DOHH2 (cell line): ENCODE measurements at regions not wholly inside any gene's neighbourhood (a gene's known extent, or its start where the extent isn't known, plus 50 kb on each side); places are given as distances from the start of the nearest gene placed in this dataset.
"Not testable (repeated sequence)": the region's sequence is repeated elsewhere in the genome, so short reads cannot be mapped to it uniquely, and the experiment has no call there.

ENCODE experiments used
- H3F3A ChIP-seq: fragments of 200-600 bp; sonication (generic), shearing (Covaris generic); 2 replicates; pipeline ENCODE4 v1.6.0; 2016; ENCODE audit warnings: antibody characterized with exemption, mild to moderate bottlenecking; ENCODE audit not compliant: control insufficient read depth, insufficient read depth
- H3K27ac ChIP-seq: fragments of 200-600 bp; sonication (generic); 2 replicates; pipeline ENCODE4 v1.5.1; 2014; ENCODE audit warnings: low read depth, mild to moderate bottlenecking, low read length, moderate library complexity
- H3K27me3 ChIP-seq: fragments of 200-600 bp; sonication (generic); 2 replicates; pipeline ENCODE4 v1.6.1; 2014; ENCODE audit warnings: mild to moderate bottlenecking, low read length, mixed read lengths; ENCODE audit not compliant: control insufficient read depth
- H3K36me3 ChIP-seq: fragments of 200-600 bp; sonication (generic); 2 replicates; pipeline ENCODE4 v1.6.1; 2014; ENCODE audit warnings: mild to moderate bottlenecking, low read length, moderate library complexity, mixed read lengths; ENCODE audit not compliant: control insufficient read depth
- H3K4me1 ChIP-seq: fragments of 200-600 bp; sonication (generic); 2 replicates; pipeline ENCODE4 v1.6.1; 2014; ENCODE audit warnings: mild to moderate bottlenecking, low read length, mixed read lengths; ENCODE audit not compliant: control insufficient read depth
- H3K4me2 ChIP-seq: fragments of 200-600 bp; sonication (generic); 2 replicates; pipeline ENCODE4 v1.6.0; 2014; ENCODE audit warnings: mild to moderate bottlenecking, low read length, moderate library complexity
- H3K4me3 ChIP-seq: fragments of 200-600 bp; sonication (generic); 2 replicates; pipeline ENCODE4 v1.5.1; 2014; ENCODE audit warnings: mild to moderate bottlenecking, low read length, mixed read lengths
- H3K79me2 ChIP-seq: fragments of 200-600 bp; sonication (generic); 2 replicates; pipeline ENCODE4 v1.6.1; 2014; ENCODE audit warnings: mild to moderate bottlenecking, low read length, mixed read lengths; ENCODE audit not compliant: control insufficient read depth
- H3K9me2 ChIP-seq: fragments of 200-600 bp; sonication (generic); replicated peaks from 2 replicates; pipeline ENCODE4 v1.6.1; 2014; ENCODE audit warnings: mild to moderate bottlenecking, low read length, mixed read lengths; ENCODE audit not compliant: control insufficient read depth
- H3K9me3 ChIP-seq: fragments of 200-600 bp; sonication (generic); 2 replicates; pipeline ENCODE4 v1.6.1; 2014; ENCODE audit warnings: antibody characterized with exemption, low read length, mixed read lengths; ENCODE audit not compliant: control insufficient read depth, insufficient read depth
- H4K20me1 ChIP-seq: fragments of 200-600 bp; sonication (generic); 2 replicates; pipeline ENCODE4 v1.6.0; 2014; ENCODE audit warnings: low read depth, mild to moderate bottlenecking, antibody characterized with exemption, low read length, moderate library complexity; ENCODE audit not compliant: control insufficient read depth, insufficient read depth
- EZH2phosphoT487 ChIP-seq: fragments of 200-600 bp; sonication (generic); IDR thresholded peaks from 2 replicates; pipeline ENCODE4 v1.6.1; 2017; ENCODE audit warnings: borderline replicate concordance, mild to moderate bottlenecking, antibody characterized with exemption, low read length, moderate library complexity, mixed read lengths
- TF ChIP-seq, protein P1 (sequence below): fragments of 200-600 bp; sonication (generic); IDR thresholded peaks from one replicate; pipeline ENCODE4 v1.5.1; 2014; ENCODE audit warnings: antibody characterized with exemption, mild to moderate bottlenecking, low read depth, low read length; ENCODE audit not compliant: poor library complexity, severe bottlenecking

DNA sequence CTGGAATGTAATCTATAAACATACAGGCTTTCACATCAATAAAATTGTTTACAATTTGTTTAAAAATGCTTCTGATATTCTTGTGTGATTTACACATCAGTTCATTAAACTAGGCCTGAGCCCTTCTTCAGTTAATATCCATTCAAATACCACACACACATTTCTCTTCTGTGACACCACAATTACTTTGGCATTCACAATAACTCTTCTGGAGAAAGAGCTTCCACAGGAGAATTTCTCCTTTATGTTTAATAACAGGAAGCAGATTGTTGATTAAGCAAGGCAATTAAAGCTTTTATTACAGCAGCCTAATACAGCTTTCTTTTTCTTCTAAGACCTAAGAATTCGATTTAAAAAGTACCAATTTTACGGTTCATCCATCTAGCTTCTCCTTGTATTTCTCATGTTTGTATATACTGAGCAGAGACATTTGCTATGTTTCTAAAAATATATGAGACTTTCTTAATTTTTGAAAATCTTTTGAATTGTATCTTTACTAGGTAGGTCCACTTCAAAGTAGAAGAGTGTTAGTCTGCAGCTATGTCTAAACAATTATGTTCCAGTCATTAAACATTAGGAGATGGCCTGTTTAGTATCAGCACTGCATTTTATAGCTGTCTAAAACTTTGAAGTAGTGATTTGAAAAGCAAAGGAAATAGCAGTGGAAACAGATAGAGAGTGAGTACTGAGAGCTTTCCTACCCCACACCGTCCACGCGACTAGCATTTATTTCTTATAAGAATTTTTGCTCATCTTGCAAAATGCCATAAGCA, 511.1 kb upstream of the UBE2E2 start:
- H3K27ac ChIP-seq: no peak overlapping the region
- H3K79me2 ChIP-seq: no peaks in the 10 kb centered on the region
- no peaks in the 10 kb centered on the region for H4K20me1 ChIP-seq
- H3F3A ChIP-seq: no peaks in the 10 kb centered on the region
- TF ChIP-seq, protein P1, sequence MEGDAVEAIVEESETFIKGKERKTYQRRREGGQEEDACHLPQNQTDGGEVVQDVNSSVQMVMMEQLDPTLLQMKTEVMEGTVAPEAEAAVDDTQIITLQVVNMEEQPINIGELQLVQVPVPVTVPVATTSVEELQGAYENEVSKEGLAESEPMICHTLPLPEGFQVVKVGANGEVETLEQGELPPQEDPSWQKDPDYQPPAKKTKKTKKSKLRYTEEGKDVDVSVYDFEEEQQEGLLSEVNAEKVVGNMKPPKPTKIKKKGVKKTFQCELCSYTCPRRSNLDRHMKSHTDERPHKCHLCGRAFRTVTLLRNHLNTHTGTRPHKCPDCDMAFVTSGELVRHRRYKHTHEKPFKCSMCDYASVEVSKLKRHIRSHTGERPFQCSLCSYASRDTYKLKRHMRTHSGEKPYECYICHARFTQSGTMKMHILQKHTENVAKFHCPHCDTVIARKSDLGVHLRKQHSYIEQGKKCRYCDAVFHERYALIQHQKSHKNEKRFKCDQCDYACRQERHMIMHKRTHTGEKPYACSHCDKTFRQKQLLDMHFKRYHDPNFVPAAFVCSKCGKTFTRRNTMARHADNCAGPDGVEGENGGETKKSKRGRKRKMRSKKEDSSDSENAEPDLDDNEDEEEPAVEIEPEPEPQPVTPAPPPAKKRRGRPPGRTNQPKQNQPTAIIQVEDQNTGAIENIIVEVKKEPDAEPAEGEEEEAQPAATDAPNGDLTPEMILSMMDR: no peak
- no peak for TF ChIP-seq EZH2phosphoT487
- H3K4me2 ChIP-seq: no peak overlapping the region
- H3K4me3 ChIP-seq: no peak overlapping the region
- H3K36me3 ChIP-seq: no peaks in the 10 kb centered on the region
- H3K27me3 ChIP-seq: no peaks in the 10 kb centered on the region
- no peaks in the 10 kb centered on the region for H3K4me1 ChIP-seq
- no peaks in the 10 kb centered on the region for H3K9me2 ChIP-seq
- H3K9me3 ChIP-seq: no peaks in the 10 kb centered on the region

DNA sequence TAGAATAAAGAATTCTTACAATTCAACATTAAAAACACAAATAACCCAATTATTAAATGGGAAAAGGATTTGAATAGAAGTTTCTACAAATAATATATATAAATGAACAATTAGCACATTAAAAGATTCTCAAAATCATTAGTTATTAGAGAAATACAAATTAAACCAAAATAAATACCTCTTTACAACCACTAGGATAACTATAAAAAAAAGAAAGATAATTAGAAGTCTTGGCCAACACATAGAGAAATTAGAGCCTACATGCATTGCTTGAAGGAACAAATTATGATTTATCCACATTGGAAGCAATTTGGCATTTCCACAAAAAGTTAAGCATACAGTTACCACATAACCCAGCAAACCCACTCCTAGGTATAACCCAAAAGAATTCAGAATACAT, 502.3 kb upstream of the UBE2E2 start:
- Histone ChIP-seq H3K27me3 (no peaks in the 10 kb centered on the region), H3K9me2 (no peaks in the 10 kb centered on the region), H3K36me3 (no peaks in the 10 kb centered on the region), H3K4me2 (no peak overlapping the region), H3K9me3 (no peaks in the 10 kb centered on the region), H3K4me3 (no peak overlapping the region), H3K4me1 (no peaks in the 10 kb centered on the region), H4K20me1 (no peaks in the 10 kb centered on the region), H3K27ac (no peak overlapping the region), H3K79me2 (no peaks in the 10 kb centered on the region), H3F3A (no peaks in the 10 kb centered on the region)
- TF ChIP-seq, protein P1: no peak
- no peak for TF ChIP-seq EZH2phosphoT487

DNA sequence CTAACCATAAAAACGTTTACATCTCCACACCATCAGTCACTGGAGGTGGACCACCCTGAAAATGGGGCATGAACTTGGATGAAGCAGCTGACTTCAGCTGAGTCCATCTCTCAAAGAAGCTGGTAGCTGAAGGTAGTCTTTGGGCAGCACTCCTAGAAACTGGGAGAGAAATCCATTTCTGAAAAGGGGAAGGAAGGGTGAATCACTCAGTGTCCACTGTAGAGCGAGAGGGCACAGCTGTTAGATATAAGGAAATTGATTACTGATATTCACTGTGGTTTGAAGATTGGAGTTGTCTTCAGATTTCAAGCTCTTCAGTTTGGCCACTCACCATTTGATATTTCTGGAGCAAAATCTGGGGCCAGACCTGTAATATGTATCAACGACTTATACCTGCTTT, 499.0 kb upstream of the UBE2E2 start:
- no peak overlapping the region for H3K4me2 ChIP-seq

DNA sequence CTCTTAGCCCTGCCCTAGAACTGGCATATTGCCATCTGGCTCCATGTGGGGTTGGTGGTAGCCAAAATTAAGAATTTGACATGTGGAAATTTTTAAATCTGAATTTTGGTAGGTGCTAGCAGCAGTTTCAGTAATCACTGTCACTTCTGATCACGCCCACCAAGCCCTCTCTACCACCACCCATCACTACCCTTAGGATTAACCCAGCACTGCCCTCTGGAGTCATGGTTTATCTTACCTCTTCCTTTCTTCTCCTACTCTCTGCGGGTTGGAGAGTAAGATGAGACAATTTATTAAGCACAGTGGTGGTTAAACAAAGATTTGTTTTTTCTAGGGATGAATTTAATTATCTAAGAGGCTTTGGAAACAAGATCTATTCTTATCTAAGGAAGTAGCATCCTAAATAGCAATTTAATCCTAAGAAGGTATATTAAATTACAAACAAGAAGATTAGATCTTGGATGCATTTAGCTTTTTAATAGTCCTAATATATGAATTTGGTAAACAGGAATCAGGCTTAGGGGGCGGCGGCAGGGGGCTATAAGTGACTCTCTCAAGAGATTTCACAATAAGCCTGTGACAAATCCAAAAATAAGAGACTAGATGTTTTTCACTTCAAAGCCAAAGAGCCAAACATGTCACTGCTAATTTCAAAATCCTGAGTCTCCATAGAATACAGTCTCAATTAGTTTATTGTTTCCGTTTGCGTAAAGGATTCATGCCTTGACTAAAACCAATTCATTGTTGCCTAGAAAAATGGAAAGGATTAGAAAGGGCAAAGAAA, 498.4 kb upstream of the UBE2E2 start:
- H3K4me1 ChIP-seq: no peaks in the 10 kb centered on the region
- no peaks in the 10 kb centered on the region for H3K36me3 ChIP-seq
- TF ChIP-seq EZH2phosphoT487: no peak
- TF ChIP-seq, protein P1: no peak
- H4K20me1 ChIP-seq: no peaks in the 10 kb centered on the region
- no peak overlapping the region for H3K4me3 ChIP-seq
- H3F3A ChIP-seq: no peaks in the 10 kb centered on the region
- H3K27me3 ChIP-seq: no peaks in the 10 kb centered on the region
- no peaks in the 10 kb centered on the region for H3K9me2 ChIP-seq
- H3K79me2 ChIP-seq: no peaks in the 10 kb centered on the region
- no peak overlapping the region for H3K27ac ChIP-seq
- no peak overlapping the region for H3K4me2 ChIP-seq
- H3K9me3 ChIP-seq: no peaks in the 10 kb centered on the region

More for the DNA sequence above, 499.0 kb upstream of the UBE2E2 start:
- Histone ChIP-seq H3F3A (no peaks in the 10 kb centered on the region), H3K9me2 (no peaks in the 10 kb centered on the region), H3K79me2 (no peaks in the 10 kb centered on the region), H4K20me1 (no peaks in the 10 kb centered on the region), H3K4me1 (no peaks in the 10 kb centered on the region), H3K27ac (no peak overlapping the region), H3K4me3 (no peak overlapping the region), H3K27me3 (no peaks in the 10 kb centered on the region), H3K9me3 (no peaks in the 10 kb centered on the region), H3K36me3 (no peaks in the 10 kb centered on the region)
- TF ChIP-seq EZH2phosphoT487: no peak

DNA sequence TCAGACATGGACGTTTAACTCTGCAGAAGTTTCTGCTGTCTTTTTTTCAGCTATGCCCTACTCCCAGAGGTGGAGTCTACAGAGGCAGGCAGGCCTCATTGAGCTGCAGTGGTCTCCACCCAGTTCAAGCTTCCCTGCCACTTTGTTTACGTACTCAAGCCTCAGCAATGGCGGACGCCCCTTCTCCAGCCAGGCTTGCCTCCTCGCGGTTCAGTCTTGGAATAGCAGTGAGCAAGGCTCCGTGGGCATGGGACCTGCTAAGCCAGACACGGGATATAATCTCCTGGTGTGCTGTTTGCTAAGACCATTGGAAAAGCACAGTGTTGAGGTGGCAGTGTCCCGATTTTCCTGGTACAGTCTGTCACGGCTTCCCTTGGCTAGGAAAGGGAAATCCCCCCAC, 496.2 kb upstream of the UBE2E2 start:
- not testable (repeated sequence) for H3K4me2 ChIP-seq, H4K20me1 ChIP-seq, H3F3A ChIP-seq, H3K36me3 ChIP-seq, H3K9me3 ChIP-seq, H3K27ac ChIP-seq, H3K27me3 ChIP-seq, H3K4me3 ChIP-seq, H3K79me2 ChIP-seq, H3K9me2 ChIP-seq, H3K4me1 ChIP-seq
